Neural progenitor cell (in vitro differentiated cells): ENCODE measurements at regions not wholly inside any gene's neighbourhood (a gene's known extent, or its start where the extent isn't known, plus 50 kb on each side); places are given as distances from the start of the nearest gene placed in this dataset.

Source experiments
- EZH2phosphoT487 ChIP-seq: fragments of 200-600 bp; sonication (generic); IDR thresholded peaks from 2 replicates; pipeline ENCODE4 v1.6.1; 2017; ENCODE audit warnings: antibody characterized with exemption
- TF ChIP-seq, protein P1 (sequence below): fragments of 200-600 bp; sonication (generic); IDR thresholded peaks from 2 replicates; pipeline ENCODE4 v1.5.1; 2017; ENCODE audit warnings: antibody characterized with exemption, mild to moderate bottlenecking

DNA sequence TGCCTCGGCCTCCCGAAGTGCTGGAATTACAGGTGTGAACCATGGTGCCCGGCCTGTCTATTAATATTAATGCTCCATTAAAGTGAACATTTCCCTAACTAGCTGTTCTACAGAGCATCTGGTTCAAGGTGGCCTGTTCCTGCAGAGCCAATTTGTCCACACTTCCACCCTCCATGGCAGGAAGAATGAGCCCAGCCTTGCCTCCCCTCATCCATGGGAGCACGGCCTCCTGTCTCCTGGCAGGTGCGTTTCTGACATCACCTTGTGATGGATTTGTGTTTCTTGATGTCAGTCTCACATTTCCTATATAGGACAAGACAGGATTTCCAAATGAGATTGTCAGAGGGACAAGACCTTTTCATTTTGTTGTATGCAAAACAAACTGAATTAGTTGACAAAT, 105.7 kb upstream of the FRMD1 start:
- TF ChIP-seq, protein P1, sequence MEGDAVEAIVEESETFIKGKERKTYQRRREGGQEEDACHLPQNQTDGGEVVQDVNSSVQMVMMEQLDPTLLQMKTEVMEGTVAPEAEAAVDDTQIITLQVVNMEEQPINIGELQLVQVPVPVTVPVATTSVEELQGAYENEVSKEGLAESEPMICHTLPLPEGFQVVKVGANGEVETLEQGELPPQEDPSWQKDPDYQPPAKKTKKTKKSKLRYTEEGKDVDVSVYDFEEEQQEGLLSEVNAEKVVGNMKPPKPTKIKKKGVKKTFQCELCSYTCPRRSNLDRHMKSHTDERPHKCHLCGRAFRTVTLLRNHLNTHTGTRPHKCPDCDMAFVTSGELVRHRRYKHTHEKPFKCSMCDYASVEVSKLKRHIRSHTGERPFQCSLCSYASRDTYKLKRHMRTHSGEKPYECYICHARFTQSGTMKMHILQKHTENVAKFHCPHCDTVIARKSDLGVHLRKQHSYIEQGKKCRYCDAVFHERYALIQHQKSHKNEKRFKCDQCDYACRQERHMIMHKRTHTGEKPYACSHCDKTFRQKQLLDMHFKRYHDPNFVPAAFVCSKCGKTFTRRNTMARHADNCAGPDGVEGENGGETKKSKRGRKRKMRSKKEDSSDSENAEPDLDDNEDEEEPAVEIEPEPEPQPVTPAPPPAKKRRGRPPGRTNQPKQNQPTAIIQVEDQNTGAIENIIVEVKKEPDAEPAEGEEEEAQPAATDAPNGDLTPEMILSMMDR: no peak
- no peak for TF ChIP-seq EZH2phosphoT487
